GM21360 (cell line): ENCODE measurements at regions not wholly inside any gene's neighbourhood (a gene's known extent, or its start where the extent isn't known, plus 50 kb on each side); places are given as distances from the start of the nearest gene placed in this dataset.

Source experiments
- ATAC-seq: cut with Tn5 transposase; IDR thresholded peaks from one replicate; pipeline ENCODE4 v1.9.1; 2021; ENCODE audit warnings: mild to moderate bottlenecking, moderate library complexity; ENCODE audit not compliant: unreplicated experiment

DNA sequence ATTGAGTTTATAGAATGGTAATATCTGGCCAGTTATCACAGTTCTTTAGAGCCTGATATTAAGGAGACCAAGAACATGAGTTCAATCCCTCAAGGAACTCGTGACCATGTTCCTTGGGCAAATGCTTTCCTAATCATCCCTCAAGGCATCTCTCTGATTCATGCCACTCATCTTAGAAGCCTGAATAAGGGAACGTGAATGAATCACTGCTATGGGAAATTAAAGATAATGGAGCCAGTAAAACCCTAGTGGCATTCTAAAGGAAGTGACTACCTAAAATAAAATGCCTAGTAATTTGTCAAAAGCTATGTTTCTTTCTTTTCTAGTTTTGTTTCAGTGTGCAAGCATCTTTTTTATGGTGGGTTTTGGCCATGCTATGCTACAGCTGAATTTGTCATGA, 1161.3 kb downstream of the C4orf33 start:
- ATAC-seq: no peak

DNA sequence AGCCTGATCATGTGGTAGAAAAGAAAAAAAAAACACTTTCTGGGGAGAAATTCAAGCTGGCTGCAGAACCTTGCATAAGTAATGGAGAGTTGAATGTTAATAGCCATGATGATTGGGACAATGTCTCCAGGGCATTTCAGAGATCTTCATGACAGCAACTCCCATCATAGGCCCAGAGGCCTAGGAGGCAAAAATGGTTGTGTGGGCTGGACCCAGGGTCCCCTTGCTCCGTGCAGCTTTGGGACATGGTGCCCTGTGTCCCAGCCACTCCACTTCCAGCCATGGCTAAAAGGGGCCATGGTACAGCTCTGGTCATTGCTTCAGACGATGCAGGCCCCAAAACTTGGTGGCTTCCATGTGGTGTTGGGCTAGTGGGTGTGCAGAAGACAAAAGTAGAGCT, 1170.9 kb downstream of the C4orf33 start:
- no peak for ATAC-seq

DNA sequence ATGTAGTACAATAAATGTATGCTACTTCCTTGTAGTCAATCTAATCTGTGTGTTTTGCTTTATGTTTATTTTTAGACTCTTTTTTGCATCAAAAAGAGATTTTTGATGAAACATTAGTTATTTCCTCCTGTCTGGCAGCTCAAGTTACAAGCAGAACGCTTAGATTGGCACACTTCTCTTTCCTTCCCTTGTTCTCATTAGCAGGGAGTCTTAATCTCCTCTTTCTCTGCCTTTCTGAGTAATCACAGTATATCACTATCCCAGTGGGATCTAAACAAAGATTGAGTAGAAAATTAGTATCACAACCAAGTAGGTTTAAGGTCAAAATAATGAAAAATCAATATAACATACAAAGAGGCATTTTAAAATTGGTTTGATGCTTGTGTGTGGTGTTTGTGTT, 1192.6 kb downstream of the C4orf33 start:
- ATAC-seq: no peak

- ATAC-seq: no peak
Measured at GRCh38 chr4:130293692-130294091, 1197.7 kb downstream of the C4orf33 start.

- ATAC-seq: no peak
Measured at GRCh38 chr4:130296448-130296847, 1200.5 kb downstream of the C4orf33 start.

- ATAC-seq: no peak
Measured at GRCh38 chr4:130306566-130306965, 1210.6 kb downstream of the C4orf33 start.

GRCh38 chr4:130309221-130309620, 1213.3 kb downstream of the C4orf33 start:
- ATAC-seq: no peak

- ATAC-seq: no peak
Measured at GRCh38 chr4:130322439-130322838, 1226.5 kb downstream of the C4orf33 start.

DNA sequence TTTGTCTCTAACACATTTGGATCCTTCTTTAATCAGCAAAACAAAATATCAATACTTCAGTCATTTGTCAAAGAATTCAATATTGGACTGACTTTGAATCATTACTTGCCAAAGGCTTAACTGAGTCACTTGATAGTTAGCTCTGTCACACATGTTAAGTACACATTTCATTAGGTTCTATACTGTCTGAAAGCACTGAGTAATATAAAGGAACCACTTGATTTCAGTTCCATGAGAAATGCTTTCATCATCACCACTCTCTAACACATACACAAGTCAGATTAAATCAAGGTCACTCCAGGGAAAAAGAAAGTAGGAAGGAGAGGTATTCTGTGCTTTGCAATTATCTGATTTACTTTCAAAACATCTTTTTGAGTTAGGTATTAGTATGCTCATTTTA, 1233.1 kb downstream of the C4orf33 start:
- ATAC-seq: no peak

GRCh38 chr4:130333241-130333759, 1237.3 kb downstream of the C4orf33 start:
- no peak for ATAC-seq

GRCh38 chr4:130335417-130336194, 1239.7 kb downstream of the C4orf33 start:
- no peak for ATAC-seq

- peak; percentile 62 for ATAC-seq
Measured at GRCh38 chr4:130336585-130337217, 1240.7 kb downstream of the C4orf33 start.

- ATAC-seq: no peak
Measured at GRCh38 chr4:130338851-130339250, 1242.9 kb downstream of the C4orf33 start.

GRCh38 chr4:130349745-130350144, 1253.8 kb downstream of the C4orf33 start:
- ATAC-seq: no peak

DNA sequence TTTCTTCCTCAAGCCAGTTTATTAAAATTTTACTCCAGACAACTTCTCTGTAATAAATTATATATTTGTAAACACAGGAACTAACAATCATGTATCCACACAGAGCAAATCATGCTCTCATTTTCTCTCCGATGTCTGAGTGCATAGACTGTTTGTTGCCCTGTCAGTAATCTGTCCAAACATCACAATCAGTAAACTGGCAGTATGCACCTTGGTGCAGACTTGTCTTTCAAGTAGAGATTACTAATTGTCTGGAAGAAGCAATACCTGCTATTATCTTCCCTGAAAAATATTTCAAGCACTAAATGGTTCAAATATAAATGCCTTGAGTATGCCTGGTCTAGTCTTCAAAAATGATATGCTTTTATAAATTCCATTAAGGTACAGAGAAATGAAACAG, 1260.9 kb downstream of the C4orf33 start:
- ATAC-seq: no peak

GRCh38 chr4:130359542-130359941, 1263.6 kb downstream of the C4orf33 start:
- no peak for ATAC-seq

DNA sequence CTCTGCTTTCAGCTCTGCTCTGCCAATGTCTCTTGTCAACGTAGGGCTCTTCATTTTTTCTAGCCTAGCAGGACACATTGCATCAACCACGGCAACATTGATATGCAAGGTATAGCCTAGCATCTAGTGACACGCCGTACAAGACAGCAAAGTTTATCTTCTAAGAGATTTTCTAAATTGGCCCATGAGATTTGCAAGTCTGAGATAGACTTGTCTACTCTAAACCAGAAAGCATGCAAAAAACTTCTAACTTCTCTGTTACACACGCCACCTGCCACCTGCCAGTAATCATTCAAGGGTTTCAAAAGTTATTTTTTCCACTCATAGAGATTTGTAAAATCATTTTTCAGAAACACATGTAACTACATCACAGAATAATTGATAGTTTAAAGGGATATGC, 1265.7 kb downstream of the C4orf33 start:
- no peak for ATAC-seq

DNA sequence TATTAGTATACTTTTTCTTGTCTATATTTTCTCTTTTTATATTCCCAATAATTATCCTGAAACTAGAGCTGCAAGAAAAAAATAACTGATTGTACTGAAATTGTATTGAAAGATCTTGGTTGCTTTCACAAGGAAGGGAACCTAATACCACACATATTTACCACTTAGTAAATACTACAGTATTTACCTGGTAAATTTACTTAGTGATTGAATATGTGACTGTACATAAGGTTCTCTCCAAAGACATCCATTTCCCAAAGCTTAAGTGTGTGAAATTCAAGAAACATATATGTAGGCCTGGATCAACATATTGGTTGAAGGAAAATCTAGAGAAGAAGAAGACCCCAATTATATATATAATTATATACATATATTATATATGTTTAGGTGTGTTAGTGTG, 1272.7 kb downstream of the C4orf33 start:
- ATAC-seq: no peak

DNA sequence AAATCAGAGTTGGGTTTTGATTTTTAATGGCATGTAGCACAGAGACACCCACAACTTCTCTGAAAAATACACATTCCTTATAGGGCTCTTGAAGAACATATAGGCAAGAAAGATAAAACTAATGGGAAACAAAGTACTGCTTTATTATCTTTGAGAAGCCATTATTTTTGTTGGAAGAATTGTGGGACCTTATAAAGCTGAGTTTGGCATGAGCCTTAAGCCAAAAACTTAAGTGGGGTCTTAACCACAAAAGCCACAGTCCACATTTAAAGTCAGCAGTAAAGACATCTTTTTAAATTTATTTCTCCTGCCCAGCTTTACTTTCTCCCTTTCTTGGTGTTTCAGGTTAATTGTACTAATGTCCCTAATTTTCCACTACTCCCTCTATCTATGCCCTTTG, 1297.3 kb downstream of the C4orf33 start:
- no peak for ATAC-seq

DNA sequence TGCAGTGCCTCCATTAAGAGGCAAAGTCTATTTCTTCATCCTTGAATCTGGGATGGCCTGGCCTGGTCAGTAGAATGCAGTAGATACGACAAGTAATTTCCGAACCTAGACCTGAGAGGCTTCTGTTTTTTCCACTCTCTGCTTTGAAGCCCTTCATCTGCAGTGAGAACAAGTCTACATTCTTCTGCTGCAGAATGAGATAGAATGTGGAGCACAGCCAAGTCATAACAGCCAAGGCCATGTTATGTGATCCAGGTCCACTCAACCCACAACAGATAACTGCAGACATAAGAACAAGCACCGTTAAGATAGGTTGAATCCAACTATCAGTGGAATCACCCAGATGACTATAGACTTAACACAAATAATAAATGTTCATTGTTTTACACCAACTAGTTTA, 1297.7 kb downstream of the C4orf33 start:
- ATAC-seq: no peak

DNA sequence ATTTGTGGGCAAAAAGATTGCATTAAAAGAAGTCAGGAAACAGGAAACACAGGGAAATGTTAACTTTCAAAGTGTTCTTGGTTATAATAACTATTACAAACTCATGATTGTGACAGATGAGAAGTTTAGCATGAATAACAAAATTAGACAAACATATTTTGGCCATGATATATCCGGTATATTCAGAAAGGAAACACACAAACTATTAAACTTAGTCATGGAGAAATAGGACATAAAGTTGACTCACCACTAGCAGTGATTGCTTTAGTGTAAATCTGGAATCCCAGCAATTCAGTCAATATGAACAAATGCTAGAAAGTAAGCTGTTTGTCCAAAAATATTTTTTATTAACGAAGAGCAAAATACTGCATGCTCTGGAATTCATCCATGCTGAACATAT, 1299.9 kb downstream of the C4orf33 start:
- ATAC-seq: no peak

DNA sequence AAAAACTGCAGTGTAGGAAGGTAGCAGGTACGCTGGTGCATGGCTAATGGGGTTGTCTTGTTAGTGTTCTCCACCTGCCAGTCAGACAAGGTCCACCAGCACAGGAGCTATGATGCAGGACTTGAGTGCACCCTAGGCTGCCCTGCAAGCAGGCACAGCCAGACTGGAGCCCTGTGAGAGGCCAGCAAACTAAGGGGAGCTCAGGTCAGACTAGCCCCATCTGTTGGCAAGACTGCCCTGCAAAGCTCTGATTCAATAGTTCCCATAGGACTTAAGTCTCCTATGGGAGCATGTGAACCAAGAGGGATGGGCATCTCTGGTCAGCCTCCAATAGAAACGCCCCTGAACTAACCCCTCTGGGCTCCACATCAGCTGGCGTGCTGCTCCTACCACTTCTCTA, 1307.3 kb downstream of the C4orf33 start:
- ATAC-seq: no peak
